B cell (primary cell): ENCODE measurements at regions not wholly inside any gene's neighbourhood (a gene's known extent, or its start where the extent isn't known, plus 50 kb on each side); places are given as distances from the start of the nearest gene placed in this dataset.

Source experiments
- ATAC-seq: fragments of 200-7000 bp; cut with Tn5 transposase; one replicate; pipeline ENCODE4 v1.10.0; 2021; ENCODE audit warnings: low read depth, mild to moderate bottlenecking, moderate number of reproducible peaks, moderate library complexity
- CTCF ChIA-PET: fragments of 350-600 bp; sonication (Branson Sonifier 250); formaldehyde crosslinking; loops from one replicate; lab custom pipeline; 2021; ENCODE audit warnings: antibody characterized with exemption, inconsistent platforms; lab: Charles Lee
- POLR2A ChIA-PET: fragments of 350-600 bp; sonication (Branson Sonifier 250); formaldehyde crosslinking; loops from one replicate; lab custom pipeline; 2021; ENCODE audit warnings: antibody characterized with exemption; lab: Charles Lee
- DNase-seq: peaks from one replicate; pipeline ENCODE4 v3.0.0; 2013
- H2AFZ ChIP-seq: 2 replicates; pipeline ENCODE4 v1.6.1; 2012; ENCODE audit warnings: mild to moderate bottlenecking, low read depth, low read length; ENCODE audit not compliant: insufficient read depth, poor library complexity, severe bottlenecking
- H3K27ac ChIP-seq, 2 donors: 1 replicate in 1 of 2; 2 replicates in 1 of 2; pipeline ENCODE4 v1.5.1; 2012 to 2013; ENCODE audit warnings: low read length in 2 of 2, mild to moderate bottlenecking in 2 of 2, moderate library complexity in 1 of 2
- H3K27me3 ChIP-seq, 4 experiments: fragments of 200-600 bp in 1 of 4; sonication (generic) in 1 of 4; replicated peaks in 1 of 4; 1 replicate in 2 of 4; 2 replicates in 2 of 4; pipeline versions ENCODE4 v1.6.1 to v1.7.0; 2013 to 2016; ENCODE audit warnings: low read length in 3 of 4, mild to moderate bottlenecking in 2 of 4, mixed read lengths in 1 of 4, moderate library complexity in 1 of 4; ENCODE audit not compliant: insufficient read depth in 4 of 4, control insufficient read depth in 3 of 4; ENCODE audit errors: control extremely low read depth in 1 of 4
- H3K36me3 ChIP-seq, 2 experiments: replicated peaks in 1 of 2; 1 replicate in 1 of 2; 2 replicates in 1 of 2; pipeline versions ENCODE4 v1.6.1 to v1.7.1; 2013; ENCODE audit warnings: low read length in 1 of 2; ENCODE audit not compliant: insufficient read depth in 2 of 2, control insufficient read depth in 1 of 2; ENCODE audit errors: control extremely low read depth in 1 of 2, extremely low read depth in 1 of 2
- H3K4me1 ChIP-seq, 2 donors: fragments of 200-600 bp in 1 of 2; sonication (generic) in 1 of 2; 1 replicate in 1 of 2; 2 replicates in 1 of 2; pipeline versions ENCODE4 v1.5.1 to v1.6.1; 2013 to 2017; ENCODE audit warnings: low read length in 2 of 2; ENCODE audit not compliant: control insufficient read depth in 2 of 2, insufficient read depth in 2 of 2
- H3K4me2 ChIP-seq: replicated peaks from 2 replicates; pipeline ENCODE3; 2012; ENCODE audit warnings: mild to moderate bottlenecking, low read depth, low read length; ENCODE audit not compliant: poor library complexity, severe bottlenecking
- H3K4me3 ChIP-seq, 5 experiments: fragments of 200-600 bp in 1 of 5; sonication (generic) in 1 of 5; 1 replicate in 3 of 5; 2 replicates in 2 of 5; pipeline versions ENCODE4 v1.5.1 to v1.7.0; 2011 to 2016; ENCODE audit warnings: low read length in 4 of 5, mild to moderate bottlenecking in 4 of 5, low read depth in 2 of 5, control low read depth in 1 of 5, moderate library complexity in 1 of 5; ENCODE audit not compliant: insufficient read depth in 1 of 5; ENCODE audit errors: control extremely low read depth in 1 of 5, extremely low read depth in 1 of 5
- H3K79me2 ChIP-seq: fragments of 200-600 bp; sonication (generic); one replicate; pipeline ENCODE4 v1.6.0; 2016; ENCODE audit warnings: low read length; ENCODE audit not compliant: control insufficient read depth, insufficient read depth
- H3K9ac ChIP-seq: fragments of 200-600 bp; sonication (generic); 2 replicates; pipeline ENCODE4 v1.6.1; 2017; ENCODE audit warnings: mild to moderate bottlenecking, low read length, moderate library complexity
- H3K9me3 ChIP-seq, 3 donors: one replicate each; pipeline versions ENCODE4 v1.6.1 to v1.7.1; 2013; ENCODE audit warnings: low read length in 2 of 3; ENCODE audit not compliant: control insufficient read depth in 2 of 3, insufficient read depth in 1 of 3; ENCODE audit errors: control extremely low read depth in 1 of 3
- H4K20me1 ChIP-seq: 2 replicates; pipeline ENCODE4 v1.6.0; 2012; ENCODE audit warnings: mild to moderate bottlenecking, low read length; ENCODE audit not compliant: insufficient read depth, control insufficient read depth, poor library complexity, severe bottlenecking
- H3K27ac Mint-ChIP-seq: one replicate; pipeline ENCODE4 v1.8.0; 2021; ENCODE audit warnings: mixed read lengths
- H3K27me3 Mint-ChIP-seq: one replicate; pipeline ENCODE4 v1.8.0; 2021; ENCODE audit warnings: mixed read lengths
- H3K4me1 Mint-ChIP-seq: one replicate; pipeline ENCODE4 v1.8.0; 2021; ENCODE audit warnings: mixed read lengths
- H3K4me3 Mint-ChIP-seq: one replicate; pipeline ENCODE4 v1.8.0; 2021; ENCODE audit warnings: mixed read lengths
- H3K9me3 Mint-ChIP-seq: one replicate; pipeline ENCODE4 v1.8.0; 2022; ENCODE audit warnings: mixed read lengths; ENCODE audit not compliant: insufficient read depth
- EZH2 ChIP-seq: IDR thresholded peaks from 2 replicates; pipeline ENCODE4 v1.6.1; 2012; ENCODE audit warnings: borderline replicate concordance, low read depth, mild to moderate bottlenecking, moderate library complexity, low read length; ENCODE audit not compliant: insufficient read depth, poor library complexity, severe bottlenecking
- WGBS: methylation state at CpG from one replicate; pipeline ENCODE4 v1.1.5; 2013; ENCODE audit warnings: missing lambda C conversion rate; ENCODE audit not compliant: insufficient coverage; 5-methylcytosine and 5-hydroxymethylcytosine counted together
- intact Hi-C: fragments of 100-400 bp; cut with micrococcal nuclease; formaldehyde crosslinking; loops from one replicate; pipeline ENCODE4 v1.10.0; 2022
- TF ChIP-seq, protein P1 (sequence below): fragments of 200-600 bp; IDR thresholded peaks from one replicate; pipeline ENCODE4 v1.8.0; 2022; ENCODE audit warnings: antibody characterized with exemption, mild to moderate bottlenecking

DNA sequence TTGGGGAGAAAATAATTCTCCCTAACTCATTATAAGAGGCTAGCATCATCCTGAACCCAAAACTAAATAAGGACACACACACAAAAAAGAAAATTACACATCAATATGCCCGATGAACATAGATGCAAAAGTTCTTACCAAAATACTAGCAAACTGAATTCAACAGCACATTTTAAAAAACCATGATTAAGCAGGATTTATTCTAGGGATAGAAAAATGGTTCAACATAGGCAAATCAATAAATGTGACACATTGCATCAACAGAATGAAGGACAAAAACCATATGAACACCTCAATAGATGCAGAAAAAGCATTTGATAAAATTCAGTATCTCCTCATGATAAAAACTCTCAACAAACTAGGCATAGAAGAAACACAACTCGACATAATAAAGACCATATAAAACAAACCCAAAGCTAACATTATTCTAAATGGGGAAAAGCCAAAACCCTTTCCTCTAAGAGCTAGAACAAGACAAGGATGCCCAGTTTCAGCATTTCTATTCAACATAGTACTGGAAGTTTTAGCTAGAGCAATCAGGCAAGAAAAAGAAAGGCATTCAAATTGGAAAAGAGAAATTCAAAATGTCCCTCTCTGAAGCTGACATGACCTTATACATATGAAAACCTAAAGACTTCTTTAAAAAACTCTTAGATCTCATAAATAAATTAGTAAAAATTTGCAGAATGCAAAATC lies 200.9 kb downstream of the NKX6-1 start:
- no peaks in the 10 kb centered on the region for H3K4me1 Mint-ChIP-seq
- Histone ChIP-seq H3K36me3 (no peaks in the 10 kb centered on the region), H3K27ac (no peak overlapping the region), H2AFZ (no peak overlapping the region), H3K9me3 (no peaks in the 10 kb centered on the region), H3K79me2 (no peaks in the 10 kb centered on the region), H3K4me1 (no peaks in the 10 kb centered on the region), H3K4me2 (no peak overlapping the region), H4K20me1 (no peaks in the 10 kb centered on the region), H3K27me3 (no peaks in the 10 kb centered on the region), H3K9ac (no peak overlapping the region), H3K4me3 (no peak overlapping the region)
- no peak overlapping the region for H3K27ac Mint-ChIP-seq
- CTCF ChIA-PET: no interaction called here
- no peak for TF ChIP-seq EZH2
- TF ChIP-seq, protein P1, sequence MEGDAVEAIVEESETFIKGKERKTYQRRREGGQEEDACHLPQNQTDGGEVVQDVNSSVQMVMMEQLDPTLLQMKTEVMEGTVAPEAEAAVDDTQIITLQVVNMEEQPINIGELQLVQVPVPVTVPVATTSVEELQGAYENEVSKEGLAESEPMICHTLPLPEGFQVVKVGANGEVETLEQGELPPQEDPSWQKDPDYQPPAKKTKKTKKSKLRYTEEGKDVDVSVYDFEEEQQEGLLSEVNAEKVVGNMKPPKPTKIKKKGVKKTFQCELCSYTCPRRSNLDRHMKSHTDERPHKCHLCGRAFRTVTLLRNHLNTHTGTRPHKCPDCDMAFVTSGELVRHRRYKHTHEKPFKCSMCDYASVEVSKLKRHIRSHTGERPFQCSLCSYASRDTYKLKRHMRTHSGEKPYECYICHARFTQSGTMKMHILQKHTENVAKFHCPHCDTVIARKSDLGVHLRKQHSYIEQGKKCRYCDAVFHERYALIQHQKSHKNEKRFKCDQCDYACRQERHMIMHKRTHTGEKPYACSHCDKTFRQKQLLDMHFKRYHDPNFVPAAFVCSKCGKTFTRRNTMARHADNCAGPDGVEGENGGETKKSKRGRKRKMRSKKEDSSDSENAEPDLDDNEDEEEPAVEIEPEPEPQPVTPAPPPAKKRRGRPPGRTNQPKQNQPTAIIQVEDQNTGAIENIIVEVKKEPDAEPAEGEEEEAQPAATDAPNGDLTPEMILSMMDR: no peak
- peaks cover 4% of the 10 kb centered on the region for H3K9me3 Mint-ChIP-seq
- POLR2A ChIA-PET: no interaction called here
- ATAC-seq (no peak), DNase-seq (no peak)
- intact Hi-C loops: no loop called here
- no peak overlapping the region for H3K4me3 Mint-ChIP-seq
- WGBS: no CpG with 5 or more reads among the region's 2 CpGs
- H3K27me3 Mint-ChIP-seq: no peaks in the 10 kb centered on the region

DNA sequence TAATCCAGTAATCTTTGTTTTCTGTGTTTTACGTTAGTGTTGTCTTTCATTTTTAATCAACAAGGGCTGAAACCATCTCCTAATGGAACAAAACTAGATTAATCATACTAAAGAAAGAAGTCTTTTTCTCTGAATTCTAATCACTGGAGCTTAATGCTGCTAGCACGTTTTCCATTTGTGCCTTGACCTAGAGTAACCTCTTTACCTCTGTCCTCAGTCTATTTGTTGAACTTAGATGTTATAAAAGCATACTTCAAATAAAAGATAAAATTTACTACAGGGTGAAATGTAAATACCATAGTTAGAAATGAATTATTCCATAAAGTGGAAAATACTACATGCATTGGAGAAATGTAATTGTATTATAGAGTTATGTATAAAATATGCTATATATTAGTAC lies 207.1 kb downstream of the NKX6-1 start:
- no peaks in the 10 kb centered on the region for H3K4me1 Mint-ChIP-seq
- Histone ChIP-seq H3K4me1 (no peaks in the 10 kb centered on the region), H3K79me2 (no peaks in the 10 kb centered on the region), H3K4me3 (no peak overlapping the region), H3K4me2 (no peak overlapping the region), H3K27me3 (no peaks in the 10 kb centered on the region), H4K20me1 (no peaks in the 10 kb centered on the region), H3K9ac (no peak overlapping the region), H3K9me3 (no peaks in the 10 kb centered on the region), H3K27ac (no peak overlapping the region), H2AFZ (no peak overlapping the region), H3K36me3 (no peaks in the 10 kb centered on the region)
- ChIA-PET CTCF (no interaction called here), POLR2A (no interaction called here)
- ATAC-seq: no peak
- H3K27ac Mint-ChIP-seq: no peak overlapping the region
- DNase-seq: no peak
- H3K27me3 Mint-ChIP-seq: no peaks in the 10 kb centered on the region
- peaks cover 11% of the 10 kb centered on the region for H3K9me3 Mint-ChIP-seq
- intact Hi-C loops: no loop called here
- TF ChIP-seq, protein P1: no peak
- WGBS: no CpG with 5 or more reads among the region's 2 CpGs
- H3K4me3 Mint-ChIP-seq: no peak overlapping the region
